Neural progenitor cell (in vitro differentiated cells): ENCODE measurements at regions not wholly inside any gene's neighbourhood (a gene's known extent, or its start where the extent isn't known, plus 50 kb on each side); places are given as distances from the start of the nearest gene placed in this dataset.

Experiments
- EZH2phosphoT487 ChIP-seq: fragments of 200-600 bp; sonication (generic); IDR thresholded peaks from 2 replicates; pipeline ENCODE4 v1.6.1; 2017; ENCODE audit warnings: antibody characterized with exemption
- TF ChIP-seq, protein P1 (sequence below): fragments of 200-600 bp; sonication (generic); IDR thresholded peaks from 2 replicates; pipeline ENCODE4 v1.5.1; 2017; ENCODE audit warnings: antibody characterized with exemption, mild to moderate bottlenecking

DNA sequence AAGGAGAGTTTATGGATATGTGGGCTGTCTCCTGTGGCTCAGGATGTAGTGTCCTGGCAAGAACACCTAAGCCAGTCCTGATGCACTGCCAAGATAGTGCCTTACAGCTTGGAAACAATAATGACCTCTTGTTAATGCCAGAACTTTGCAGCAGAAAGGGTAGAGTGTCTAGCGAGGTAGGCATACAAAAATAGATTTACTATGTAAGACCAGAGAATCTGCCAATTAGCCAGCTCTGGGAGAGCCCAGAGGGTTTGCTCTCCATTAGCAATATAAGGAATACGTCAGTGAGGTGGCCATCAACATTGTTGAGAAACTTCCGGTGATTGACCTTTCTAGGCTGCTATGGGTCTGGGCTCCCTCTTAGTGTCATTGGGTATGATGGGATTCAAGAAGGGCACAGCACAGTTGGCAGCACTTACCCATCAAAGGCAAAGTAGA lies 178.5 kb upstream of the GALNT2 start:
- TF ChIP-seq, protein P1, sequence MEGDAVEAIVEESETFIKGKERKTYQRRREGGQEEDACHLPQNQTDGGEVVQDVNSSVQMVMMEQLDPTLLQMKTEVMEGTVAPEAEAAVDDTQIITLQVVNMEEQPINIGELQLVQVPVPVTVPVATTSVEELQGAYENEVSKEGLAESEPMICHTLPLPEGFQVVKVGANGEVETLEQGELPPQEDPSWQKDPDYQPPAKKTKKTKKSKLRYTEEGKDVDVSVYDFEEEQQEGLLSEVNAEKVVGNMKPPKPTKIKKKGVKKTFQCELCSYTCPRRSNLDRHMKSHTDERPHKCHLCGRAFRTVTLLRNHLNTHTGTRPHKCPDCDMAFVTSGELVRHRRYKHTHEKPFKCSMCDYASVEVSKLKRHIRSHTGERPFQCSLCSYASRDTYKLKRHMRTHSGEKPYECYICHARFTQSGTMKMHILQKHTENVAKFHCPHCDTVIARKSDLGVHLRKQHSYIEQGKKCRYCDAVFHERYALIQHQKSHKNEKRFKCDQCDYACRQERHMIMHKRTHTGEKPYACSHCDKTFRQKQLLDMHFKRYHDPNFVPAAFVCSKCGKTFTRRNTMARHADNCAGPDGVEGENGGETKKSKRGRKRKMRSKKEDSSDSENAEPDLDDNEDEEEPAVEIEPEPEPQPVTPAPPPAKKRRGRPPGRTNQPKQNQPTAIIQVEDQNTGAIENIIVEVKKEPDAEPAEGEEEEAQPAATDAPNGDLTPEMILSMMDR, result no peak
- no peak for TF ChIP-seq EZH2phosphoT487
